ENCODE measurements at regions not wholly inside any gene's neighbourhood (a gene's known extent, or its start where the extent isn't known, plus 50 kb on each side); places are given as distances from the start of the nearest gene placed in this dataset.

DNA sequence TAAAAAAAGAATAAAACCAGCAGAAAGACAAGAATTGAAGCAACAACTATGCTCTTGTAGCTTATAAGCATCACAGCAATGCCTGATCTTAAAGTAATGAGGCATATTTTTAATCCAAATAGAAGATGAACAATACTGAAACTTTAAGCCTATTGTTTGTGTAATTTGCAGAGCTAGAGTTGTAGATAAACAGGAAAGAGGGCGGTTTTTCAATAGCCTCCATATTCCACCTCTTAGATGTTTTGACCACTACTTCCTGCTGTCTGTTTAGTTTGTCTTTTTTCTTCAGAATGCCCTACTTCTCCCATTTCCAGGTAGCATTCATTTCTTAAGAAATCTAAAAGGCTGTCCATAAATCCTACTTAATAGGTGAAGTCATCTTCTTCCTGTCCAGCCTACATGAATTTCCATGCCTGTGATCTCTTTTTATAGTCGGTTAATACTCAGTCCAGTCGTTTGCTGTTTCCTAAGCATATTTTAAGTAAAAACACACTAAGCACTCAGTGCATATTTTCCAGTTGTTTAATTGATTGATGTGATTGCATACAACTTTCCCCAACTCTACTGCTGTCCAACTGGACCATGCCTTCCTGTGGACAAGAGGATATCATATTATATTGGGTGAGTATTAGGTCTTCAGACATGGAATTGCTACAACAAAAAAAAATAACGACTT lies 308.1 kb downstream of the TFEC start:
- TF ChIP-seq, protein P1, sequence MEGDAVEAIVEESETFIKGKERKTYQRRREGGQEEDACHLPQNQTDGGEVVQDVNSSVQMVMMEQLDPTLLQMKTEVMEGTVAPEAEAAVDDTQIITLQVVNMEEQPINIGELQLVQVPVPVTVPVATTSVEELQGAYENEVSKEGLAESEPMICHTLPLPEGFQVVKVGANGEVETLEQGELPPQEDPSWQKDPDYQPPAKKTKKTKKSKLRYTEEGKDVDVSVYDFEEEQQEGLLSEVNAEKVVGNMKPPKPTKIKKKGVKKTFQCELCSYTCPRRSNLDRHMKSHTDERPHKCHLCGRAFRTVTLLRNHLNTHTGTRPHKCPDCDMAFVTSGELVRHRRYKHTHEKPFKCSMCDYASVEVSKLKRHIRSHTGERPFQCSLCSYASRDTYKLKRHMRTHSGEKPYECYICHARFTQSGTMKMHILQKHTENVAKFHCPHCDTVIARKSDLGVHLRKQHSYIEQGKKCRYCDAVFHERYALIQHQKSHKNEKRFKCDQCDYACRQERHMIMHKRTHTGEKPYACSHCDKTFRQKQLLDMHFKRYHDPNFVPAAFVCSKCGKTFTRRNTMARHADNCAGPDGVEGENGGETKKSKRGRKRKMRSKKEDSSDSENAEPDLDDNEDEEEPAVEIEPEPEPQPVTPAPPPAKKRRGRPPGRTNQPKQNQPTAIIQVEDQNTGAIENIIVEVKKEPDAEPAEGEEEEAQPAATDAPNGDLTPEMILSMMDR (conservative IDR thresholded peaks at IDR 0.05; ENCODE audit: low read depth in 2 of 2) = no peak
- TF ChIP-seq NANOG (IDR thresholded peaks at IDR 0.05; ENCODE audit: borderline replicate concordance) = no peak
- no peak for TF ChIP-seq ZNF331 (CRISPR knock-in tag; IDR thresholded peaks at IDR 0.05; ENCODE audit: low read depth)
- no peak for TF ChIP-seq POLR2AphosphoS5 (IDR thresholded peaks at IDR 0.05; ENCODE audit: low read depth)
- TF ChIP-seq, protein P2, sequence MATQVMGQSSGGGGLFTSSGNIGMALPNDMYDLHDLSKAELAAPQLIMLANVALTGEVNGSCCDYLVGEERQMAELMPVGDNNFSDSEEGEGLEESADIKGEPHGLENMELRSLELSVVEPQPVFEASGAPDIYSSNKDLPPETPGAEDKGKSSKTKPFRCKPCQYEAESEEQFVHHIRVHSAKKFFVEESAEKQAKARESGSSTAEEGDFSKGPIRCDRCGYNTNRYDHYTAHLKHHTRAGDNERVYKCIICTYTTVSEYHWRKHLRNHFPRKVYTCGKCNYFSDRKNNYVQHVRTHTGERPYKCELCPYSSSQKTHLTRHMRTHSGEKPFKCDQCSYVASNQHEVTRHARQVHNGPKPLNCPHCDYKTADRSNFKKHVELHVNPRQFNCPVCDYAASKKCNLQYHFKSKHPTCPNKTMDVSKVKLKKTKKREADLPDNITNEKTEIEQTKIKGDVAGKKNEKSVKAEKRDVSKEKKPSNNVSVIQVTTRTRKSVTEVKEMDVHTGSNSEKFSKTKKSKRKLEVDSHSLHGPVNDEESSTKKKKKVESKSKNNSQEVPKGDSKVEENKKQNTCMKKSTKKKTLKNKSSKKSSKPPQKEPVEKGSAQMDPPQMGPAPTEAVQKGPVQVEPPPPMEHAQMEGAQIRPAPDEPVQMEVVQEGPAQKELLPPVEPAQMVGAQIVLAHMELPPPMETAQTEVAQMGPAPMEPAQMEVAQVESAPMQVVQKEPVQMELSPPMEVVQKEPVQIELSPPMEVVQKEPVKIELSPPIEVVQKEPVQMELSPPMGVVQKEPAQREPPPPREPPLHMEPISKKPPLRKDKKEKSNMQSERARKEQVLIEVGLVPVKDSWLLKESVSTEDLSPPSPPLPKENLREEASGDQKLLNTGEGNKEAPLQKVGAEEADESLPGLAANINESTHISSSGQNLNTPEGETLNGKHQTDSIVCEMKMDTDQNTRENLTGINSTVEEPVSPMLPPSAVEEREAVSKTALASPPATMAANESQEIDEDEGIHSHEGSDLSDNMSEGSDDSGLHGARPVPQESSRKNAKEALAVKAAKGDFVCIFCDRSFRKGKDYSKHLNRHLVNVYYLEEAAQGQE (IDR thresholded peaks at IDR 0.05; ENCODE audit: unreplicated experiment) = no peak
- TF ChIP-seq EZH2 (IDR thresholded peaks at IDR 0.05; ENCODE audit: low read depth, unreplicated experiment) = no peak
- TF ChIP-seq ZNF114 (CRISPR knock-in tag; IDR thresholded peaks at IDR 0.05) = no peak
- no peak for TF ChIP-seq JUNB (IDR thresholded peaks at IDR 0.05; ENCODE audit: unreplicated experiment)
- TF ChIP-seq EZH2phosphoT487 (IDR thresholded peaks at IDR 0.05; ENCODE audit: unreplicated experiment) = no peak
